ENCODE measurements at regions not wholly inside any gene's neighbourhood (a gene's known extent, or its start where the extent isn't known, plus 50 kb on each side); places are given as distances from the start of the nearest gene placed in this dataset.

DNA sequence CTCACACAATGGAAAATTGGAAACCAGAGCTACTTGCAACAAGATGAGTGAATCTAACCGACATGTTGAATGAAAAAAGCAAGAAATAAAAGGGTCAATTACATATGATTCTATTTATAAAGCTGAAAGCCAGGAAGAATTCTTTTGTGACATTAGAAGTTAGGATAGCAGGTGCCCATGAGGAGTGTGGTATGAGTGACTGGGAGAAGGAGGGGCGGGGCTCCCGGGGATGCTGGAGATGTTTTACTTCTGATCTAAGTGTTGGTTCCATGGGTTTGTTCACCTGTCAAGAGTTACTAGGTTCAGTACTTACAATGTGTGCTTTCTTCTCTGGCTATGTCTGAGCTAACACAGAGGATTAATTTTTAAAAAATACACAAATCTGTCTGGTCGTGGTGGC lies 60.8 kb downstream of the NSMCE3 start:
- no peak for DNase-seq
- no peak overlapping the region for H3K27ac Mint-ChIP-seq
- peaks cover 16% of the 10 kb centered on the region for H3K27me3 Mint-ChIP-seq
- ChIA-PET CTCF (no interaction called here), POLR2A (no interaction called here)
- no peak for ATAC-seq
- no peaks in the 10 kb centered on the region for H3K9me3 Mint-ChIP-seq (ENCODE audit: low read depth)
- intact Hi-C loops (cut with DNase I, micrococcal nuclease), result no loop called here
- no peak overlapping the region for H3K4me3 Mint-ChIP-seq
- H3K4me1 Mint-ChIP-seq, result no peaks in the 10 kb centered on the region
- H3K36me3 Mint-ChIP-seq (ENCODE audit: low read depth), result no peaks in the 10 kb centered on the region

- ATAC-seq (no peak), DNase-seq (no peak)
- Mint-ChIP-seq H3K27ac (no peak overlapping the region), H3K27me3 (peaks cover 16% of the 10 kb centered on the region), H3K4me3 (no peak overlapping the region), H3K9me3 (ENCODE audit: low read depth) (no peaks in the 10 kb centered on the region), H3K4me1 (no peaks in the 10 kb centered on the region), H3K36me3 (ENCODE audit: low read depth) (no peaks in the 10 kb centered on the region)
- ChIA-PET CTCF (no interaction called here), POLR2A (no interaction called here)
- intact Hi-C loops (cut with DNase I, micrococcal nuclease), result no loop called here
These were observed 61.3 kb downstream of the NSMCE3 start for GRCh38 chr15:29208352-29208751.

DNA sequence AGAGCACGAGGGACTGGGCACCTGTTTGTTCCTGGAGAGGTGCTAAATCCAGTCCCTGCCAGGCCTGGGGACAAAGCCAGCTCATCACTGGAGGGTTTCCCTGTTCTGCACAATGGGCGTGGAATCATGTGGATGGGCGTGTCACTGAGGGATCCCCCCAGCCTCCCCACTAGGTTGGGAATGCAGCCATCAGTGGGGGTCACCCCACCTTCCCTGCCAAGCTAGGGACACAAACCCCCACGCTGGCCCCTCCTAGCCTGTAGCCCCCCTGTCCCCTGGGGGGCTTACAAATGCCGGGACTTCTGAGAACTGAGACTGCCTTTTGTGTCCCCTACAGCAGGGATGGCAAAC lies 61.9 kb downstream of the NSMCE3 start:
- Mint-ChIP-seq H3K27me3 (peaks cover 18% of the 10 kb centered on the region), H3K4me1 (no peaks in the 10 kb centered on the region), H3K36me3 (ENCODE audit: low read depth) (no peaks in the 10 kb centered on the region), H3K27ac (no peak overlapping the region), H3K4me3 (no peak overlapping the region), H3K9me3 (ENCODE audit: low read depth) (no peaks in the 10 kb centered on the region)
- DNase-seq (no peak), ATAC-seq (no peak)
- POLR2A ChIA-PET, result no interaction called here
- intact Hi-C loops (cut with DNase I, micrococcal nuclease), result no loop called here
- CTCF ChIA-PET, result no interaction called here

DNA sequence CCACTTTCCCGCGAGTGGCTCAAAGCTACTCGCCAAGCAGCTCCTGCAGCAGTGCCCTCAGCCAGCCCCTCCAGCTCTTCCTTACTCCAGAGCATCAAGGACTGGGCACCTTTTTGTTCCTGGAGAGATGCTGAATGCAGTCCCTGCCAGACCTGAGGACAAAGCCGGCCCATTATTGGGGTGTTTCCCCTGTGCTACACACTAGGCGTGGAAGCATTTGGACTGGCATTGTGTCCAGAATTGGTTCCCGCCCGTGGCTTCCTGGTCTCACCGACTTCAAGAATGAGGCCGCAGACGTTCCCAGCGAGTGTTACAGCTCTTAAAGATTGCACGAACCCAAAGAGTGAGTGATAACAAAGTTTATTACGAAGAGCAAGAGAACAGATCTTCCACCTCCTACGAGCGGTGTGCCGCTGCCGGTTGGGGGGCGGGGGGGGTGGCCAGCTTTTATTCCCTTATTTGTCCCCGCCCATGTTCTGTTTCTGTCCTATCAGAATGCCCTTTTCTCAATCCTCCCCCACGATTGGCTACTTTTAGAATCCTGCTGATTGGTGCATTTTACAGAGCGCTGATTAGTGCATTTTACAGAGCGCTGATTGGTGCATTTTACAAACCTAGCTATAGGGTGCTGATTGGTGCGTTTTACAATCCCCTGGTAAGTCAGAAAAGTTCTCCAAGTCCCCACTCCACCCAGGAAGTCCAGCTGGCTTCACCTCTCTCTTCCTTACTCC lies 62.4 kb downstream of the NSMCE3 start:
- H3K4me1 Mint-ChIP-seq, result no peaks in the 10 kb centered on the region
- H3K27me3 Mint-ChIP-seq, result peaks cover 20% of the 10 kb centered on the region
- no peaks in the 10 kb centered on the region for H3K36me3 Mint-ChIP-seq (ENCODE audit: low read depth)
- CTCF ChIA-PET, result no interaction called here
- no peaks in the 10 kb centered on the region for H3K9me3 Mint-ChIP-seq (ENCODE audit: low read depth)
- intact Hi-C loops (cut with DNase I, micrococcal nuclease), result no loop called here
- POLR2A ChIA-PET, result no interaction called here
- H3K27ac Mint-ChIP-seq, result no peak overlapping the region
- no peak overlapping the region for H3K4me3 Mint-ChIP-seq
- DNase-seq (no peak), ATAC-seq (no peak)

- no peak for ATAC-seq
These were observed 64.4 kb downstream of the NSMCE3 start for GRCh38 chr15:29205186-29205585.

DNA sequence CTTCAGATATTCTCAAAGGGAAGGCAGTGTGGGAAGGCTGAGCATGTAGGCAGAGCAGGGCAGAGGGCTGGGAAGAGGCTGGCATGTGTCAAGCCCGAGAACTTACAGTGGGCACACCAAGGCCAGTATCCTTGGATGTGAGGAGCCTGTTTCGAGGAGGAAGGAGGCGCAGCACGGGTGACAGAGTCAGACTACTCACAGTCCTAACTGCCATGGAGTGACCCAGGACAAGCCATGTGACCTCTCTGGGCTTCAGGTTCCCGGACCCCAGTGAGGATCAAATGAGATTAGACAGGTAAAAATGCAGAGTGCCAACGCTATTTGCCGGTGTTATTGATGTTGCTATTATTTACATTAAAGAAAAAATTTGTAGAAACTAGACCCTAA lies 65.3 kb downstream of the NSMCE3 start:
- POLR2A ChIA-PET, result no interaction called here
- intact Hi-C loops (cut with DNase I, micrococcal nuclease), result no loop called here
- ATAC-seq, result no peak
- Mint-ChIP-seq H3K4me3 (no peak overlapping the region), H3K4me1 (no peaks in the 10 kb centered on the region), H3K36me3 (ENCODE audit: low read depth) (no peaks in the 10 kb centered on the region), H3K9me3 (ENCODE audit: low read depth) (no peaks in the 10 kb centered on the region), H3K27me3 (peaks cover 19% of the 10 kb centered on the region), H3K27ac (no peak overlapping the region)
- CTCF ChIA-PET, result interaction anchor here (0.7 kb wide), 1 partner anchor 319 kb away, joined by 4 read pairs; no protein-coding TSS in a partner anchor
- DNase-seq, result no peak

More at GRCh38 chr15:29205186-29205585, 64.4 kb downstream of the NSMCE3 start:
- POLR2A ChIA-PET, result no interaction called here
- Mint-ChIP-seq H3K9me3 (ENCODE audit: low read depth) (no peaks in the 10 kb centered on the region), H3K36me3 (ENCODE audit: low read depth) (no peaks in the 10 kb centered on the region), H3K27me3 (peaks cover 19% of the 10 kb centered on the region), H3K4me3 (no peak overlapping the region), H3K4me1 (no peaks in the 10 kb centered on the region), H3K27ac (no peak overlapping the region)
- intact Hi-C loops (cut with DNase I, micrococcal nuclease), result no loop called here
- CTCF ChIA-PET, result interaction anchor here (0.7 kb wide), 1 partner anchor 320 kb away, joined by 4 read pairs; no protein-coding TSS in a partner anchor
- DNase-seq, result no peak

GRCh38 chr15:29203718-29204368 lies 65.8 kb downstream of the NSMCE3 start:
- no peaks in the 10 kb centered on the region for H3K36me3 Mint-ChIP-seq (ENCODE audit: low read depth)
- no peak overlapping the region for H3K27ac Mint-ChIP-seq
- H3K4me3 Mint-ChIP-seq, result no peak overlapping the region
- no peaks in the 10 kb centered on the region for H3K4me1 Mint-ChIP-seq
- ChIA-PET POLR2A (no interaction called here), CTCF (interaction anchor here (0.8 kb wide), 1 partner anchor 743 kb away, joined by 3 read pairs; no protein-coding TSS in a partner anchor)
- H3K27me3 Mint-ChIP-seq, result peaks cover 19% of the 10 kb centered on the region
- DNase-seq, result no peak
- no peak for ATAC-seq
- intact Hi-C loops (cut with DNase I, micrococcal nuclease), result no loop called here
- no peaks in the 10 kb centered on the region for H3K9me3 Mint-ChIP-seq (ENCODE audit: low read depth)

- ChIA-PET POLR2A (no interaction called here), CTCF (no interaction called here)
- DNase-seq (no peak), ATAC-seq (no peak)
- Mint-ChIP-seq H3K4me1 (no peaks in the 10 kb centered on the region), H3K27me3 (peaks cover 5% of the 10 kb centered on the region), H3K4me3 (no peak overlapping the region), H3K27ac (no peak overlapping the region), H3K9me3 (ENCODE audit: low read depth) (no peaks in the 10 kb centered on the region), H3K36me3 (ENCODE audit: low read depth) (no peaks in the 10 kb centered on the region)
- intact Hi-C loops (cut with DNase I, micrococcal nuclease), result no loop called here
These were observed 72.9 kb downstream of the NSMCE3 start for GRCh38 chr15:29196722-29197121.

DNA sequence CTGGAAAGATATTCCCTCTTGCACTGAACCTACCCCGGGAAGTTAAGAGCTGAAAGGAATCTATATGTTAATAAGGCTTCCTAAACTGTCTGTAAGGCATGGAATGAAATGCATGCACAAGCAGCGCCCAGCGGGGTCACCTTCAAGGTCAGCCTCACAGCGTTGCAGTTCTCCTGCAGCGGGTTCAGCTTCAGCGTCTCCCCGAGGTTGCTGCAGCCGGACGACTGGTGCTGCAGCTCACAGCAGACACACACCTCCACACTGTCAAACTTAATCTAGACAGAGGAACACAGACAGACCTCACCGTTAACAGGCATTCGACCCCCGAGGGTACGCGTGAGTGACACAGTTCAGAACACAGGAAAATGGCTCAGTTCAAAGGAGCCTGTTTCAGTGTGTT lies 73.3 kb downstream of the NSMCE3 start:
- Mint-ChIP-seq H3K36me3 (ENCODE audit: low read depth) (no peaks in the 10 kb centered on the region), H3K27me3 (peaks cover 6% of the 10 kb centered on the region), H3K4me1 (no peaks in the 10 kb centered on the region), H3K9me3 (ENCODE audit: low read depth) (no peaks in the 10 kb centered on the region), H3K27ac (no peak overlapping the region), H3K4me3 (no peak overlapping the region)
- DNase-seq (no peak), ATAC-seq (no peak)
- ChIA-PET CTCF (no interaction called here), POLR2A (no interaction called here)
- intact Hi-C loops (cut with DNase I, micrococcal nuclease), result no loop called here

GRCh38 chr15:29194866-29195265 lies 74.8 kb downstream of the NSMCE3 start:
- intact Hi-C loops (cut with DNase I, micrococcal nuclease), result no loop called here
- Mint-ChIP-seq H3K9me3 (ENCODE audit: low read depth) (no peaks in the 10 kb centered on the region), H3K36me3 (ENCODE audit: low read depth) (no peaks in the 10 kb centered on the region), H3K4me3 (no peak overlapping the region), H3K27me3 (peaks cover 7% of the 10 kb centered on the region), H3K4me1 (no peaks in the 10 kb centered on the region), H3K27ac (no peak overlapping the region)
- DNase-seq (no peak), ATAC-seq (no peak)
- ChIA-PET CTCF (no interaction called here), POLR2A (no interaction called here)

DNA sequence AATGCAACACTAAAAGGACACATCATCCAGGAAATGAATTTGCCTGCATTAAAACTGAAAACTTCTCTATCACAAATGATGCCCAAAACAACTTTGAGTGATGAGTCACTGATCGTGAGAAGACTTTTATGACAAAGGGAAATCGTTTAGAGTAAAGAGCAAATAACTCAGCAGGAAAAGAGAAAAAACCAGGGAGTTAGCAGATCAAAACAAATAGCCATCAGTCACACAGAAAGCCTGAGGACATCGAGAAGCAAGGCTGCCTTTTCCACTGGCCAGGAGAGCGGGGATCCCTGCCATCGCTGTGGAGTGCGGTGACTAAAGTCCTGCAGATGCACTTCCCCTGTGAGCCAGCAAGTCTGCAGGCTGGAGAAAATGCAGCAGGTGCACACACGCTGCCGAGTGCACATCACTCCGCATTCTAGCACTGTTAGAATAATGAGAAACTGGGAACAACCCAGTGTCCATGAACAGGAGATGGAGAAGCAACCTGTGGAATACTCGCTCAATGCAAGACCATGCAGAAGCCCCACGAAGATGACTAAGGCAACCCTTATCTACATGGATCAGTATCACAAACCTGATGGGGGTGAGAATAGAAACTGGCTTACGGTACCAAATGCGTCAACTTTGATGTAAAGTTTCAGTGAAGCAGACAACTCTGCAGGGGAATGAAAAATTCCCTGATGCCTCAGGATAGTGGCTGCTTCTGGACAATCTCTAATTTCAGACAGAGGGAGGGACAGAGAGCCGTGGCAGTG lies 86.4 kb downstream of the NSMCE3 start:
- Mint-ChIP-seq H3K9me3 (ENCODE audit: low read depth) (no peaks in the 10 kb centered on the region), H3K4me1 (peaks cover 13% of the 10 kb centered on the region), H3K4me3 (no peak overlapping the region), H3K36me3 (ENCODE audit: low read depth) (no peaks in the 10 kb centered on the region), H3K27ac (no peak overlapping the region), H3K27me3 (peaks cover 24% of the 10 kb centered on the region)
- DNase-seq (no peak), ATAC-seq (peak; percentile 81)
- ChIA-PET CTCF (interaction anchor here (0.8 kb wide), 1 partner anchor 191 kb away, joined by 3 read pairs; no protein-coding TSS in a partner anchor), POLR2A (no interaction called here)
- intact Hi-C loops (cut with DNase I, micrococcal nuclease), result loop anchor here (1.0 to 10.0 kb wide), 2 partner anchors 58 to 87 kb away; no protein-coding TSS in a partner anchor

GRCh38 chr15:29182590-29182989 lies 87.0 kb downstream of the NSMCE3 start:
- ATAC-seq (no peak), DNase-seq (no peak)
- H3K36me3 Mint-ChIP-seq (ENCODE audit: low read depth), result no peaks in the 10 kb centered on the region
- peaks cover 24% of the 10 kb centered on the region for H3K27me3 Mint-ChIP-seq
- ChIA-PET POLR2A (no interaction called here), CTCF (interaction anchor here (0.6 to 0.8 kb wide), 2 partner anchors 41 to 191 kb away, joined by 3 read pairs; no protein-coding TSS in a partner anchor)
- H3K4me1 Mint-ChIP-seq, result peaks cover 13% of the 10 kb centered on the region
- no peak overlapping the region for H3K4me3 Mint-ChIP-seq
- no peak overlapping the region for H3K27ac Mint-ChIP-seq
- H3K9me3 Mint-ChIP-seq (ENCODE audit: low read depth), result no peaks in the 10 kb centered on the region
- intact Hi-C loops (cut with DNase I, micrococcal nuclease), result loop anchor here in 1 of 2 experiments (10.0 kb wide), 1 partner anchor 58 kb away; no protein-coding TSS in a partner anchor

Data from activated CD4-positive, alpha-beta T cell treated with anti-CD3 and anti-CD28 coated beads for 36 hours (primary cell).